ENCODE measurements at regions not wholly inside any gene's neighbourhood (a gene's known extent, or its start where the extent isn't known, plus 50 kb on each side); places are given as distances from the start of the nearest gene placed in this dataset.

DNA sequence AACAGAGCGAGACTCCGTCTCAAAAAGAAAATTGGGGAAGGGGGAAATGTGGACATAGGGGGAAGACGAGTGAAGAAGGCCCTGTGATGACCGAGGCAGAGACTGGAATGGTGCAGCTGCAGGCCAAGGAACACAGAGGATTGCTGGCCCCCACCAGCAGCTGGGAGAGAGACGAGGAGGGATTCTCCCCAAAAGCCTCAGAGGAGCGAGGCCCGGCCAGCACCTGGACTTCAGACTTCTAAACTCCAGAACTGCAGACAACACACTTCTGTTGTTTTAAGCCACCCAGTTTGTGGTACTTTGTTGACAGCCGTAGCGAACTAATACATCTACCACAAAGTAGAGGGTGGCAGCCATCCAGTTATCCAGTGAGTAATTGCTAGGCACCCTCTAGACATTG, 124.6 kb downstream of the ATPSCKMT start:
- no peaks in the 10 kb centered on the region for H3K9me3 ChIP-seq (ENCODE audit: control insufficient read depth in 4 of 4, low read length in 3 of 4)
- H3K27ac ChIP-seq (ENCODE audit: low read depth in 1 of 2, low read length in 2 of 2): no peak overlapping the region
- no peaks in the 10 kb centered on the region for H3K27me3 ChIP-seq (ENCODE audit: control insufficient read depth in 4 of 4, insufficient read depth in 4 of 4, low read length in 3 of 4)
- H3K36me3 ChIP-seq (ENCODE audit: control insufficient read depth in 4 of 4, insufficient read depth in 3 of 4, low read depth in 1 of 4, low read length in 3 of 4): no peaks in the 10 kb centered on the region
- H3K4me1 ChIP-seq (ENCODE audit: control insufficient read depth in 4 of 4, insufficient read depth in 4 of 4, low read length in 3 of 4): no peaks in the 10 kb centered on the region
- WGBS: 93% methylated on average over 9 of the region's 9 CpGs
- no peak overlapping the region for H3K4me3 ChIP-seq (ENCODE audit: low read depth in 1 of 3, low read length in 3 of 3)
- H3K9ac ChIP-seq (ENCODE audit: low read depth in 1 of 2, low read length in 2 of 2): no peak overlapping the region
- TF ChIP-seq GABPA (IDR thresholded peaks at IDR 0.05 in 1 of 2, conservative IDR thresholded peaks at IDR 0.05 in 1 of 2) (no peak), ZBTB33 (IDR thresholded peaks at IDR 0.05) (no peak), MAX (IDR thresholded peaks at IDR 0.05) (no peak), YY1 (IDR thresholded peaks at IDR 0.05) (no peak), NR2F2 (IDR thresholded peaks at IDR 0.05) (no peak), SP1 (IDR thresholded peaks at IDR 0.05) (no peak), HNF4G (IDR thresholded peaks at IDR 0.05) (no peak), RAD21 (IDR thresholded peaks at IDR 0.05) (no peak), HNF4A (conservative IDR thresholded peaks at IDR 0.05) (no peak), RXRA (IDR thresholded peaks at IDR 0.05) (no peak), EGR1 (IDR thresholded peaks at IDR 0.05; ENCODE audit: low read depth in 2 of 2) (no peak), REST (IDR thresholded peaks at IDR 0.05) (no peak), CTCF (IDR thresholded peaks at IDR 0.05; ENCODE audit: low read depth, low read length, missing input control) (no peak), JUND (IDR thresholded peaks at IDR 0.05) (no peak), FOXA2 (IDR thresholded peaks at IDR 0.05) (no peak), FOXA1 (IDR thresholded peaks at IDR 0.05) (no peak), TAF1 (conservative IDR thresholded peaks at IDR 0.05) (no peak)
- TF ChIP-seq, protein P1, sequence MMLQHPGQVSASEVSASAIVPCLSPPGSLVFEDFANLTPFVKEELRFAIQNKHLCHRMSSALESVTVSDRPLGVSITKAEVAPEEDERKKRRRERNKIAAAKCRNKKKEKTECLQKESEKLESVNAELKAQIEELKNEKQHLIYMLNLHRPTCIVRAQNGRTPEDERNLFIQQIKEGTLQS (IDR thresholded peaks at IDR 0.05): no peak
- DNase-seq (ENCODE audit: low spot score): no peak
